ENCODE measurements at regions not wholly inside any gene's neighbourhood (a gene's known extent, or its start where the extent isn't known, plus 50 kb on each side); places are given as distances from the start of the nearest gene placed in this dataset.

GRCh38 chr9:78566948-78567675 lies 270.2 kb downstream of the PSAT1 start:
- DNase-seq: no peak

- DNase-seq: no peak
Measured at GRCh38 chr9:78567693-78568092, 270.8 kb downstream of the PSAT1 start.

- no peak for DNase-seq
Measured at GRCh38 chr9:78568774-78569173, 271.8 kb downstream of the PSAT1 start.

GRCh38 chr9:78572266-78572665 lies 275.3 kb downstream of the PSAT1 start:
- DNase-seq: no peak

- DNase-seq: no peak
Measured at GRCh38 chr9:78573205-78573604, 276.3 kb downstream of the PSAT1 start.

GRCh38 chr9:78573669-78574068 lies 276.7 kb downstream of the PSAT1 start:
- no peak for DNase-seq

GRCh38 chr9:78574354-78575045 lies 277.6 kb downstream of the PSAT1 start:
- DNase-seq: no peak

GRCh38 chr9:78575081-78575480 lies 278.2 kb downstream of the PSAT1 start:
- no peak for DNase-seq

GRCh38 chr9:78575771-78576170 lies 278.8 kb downstream of the PSAT1 start:
- no peak for DNase-seq

- DNase-seq: no peak
Measured at GRCh38 chr9:78577156-78577906, 280.4 kb downstream of the PSAT1 start.

- no peak for DNase-seq
Measured at GRCh38 chr9:78578072-78578471, 281.1 kb downstream of the PSAT1 start.

- DNase-seq: no peak
Measured at GRCh38 chr9:78582821-78583220, 285.9 kb downstream of the PSAT1 start.

GRCh38 chr9:78584589-78584988 lies 287.7 kb downstream of the PSAT1 start:
- DNase-seq: no peak

GRCh38 chr9:78585909-78586308 lies 289.0 kb downstream of the PSAT1 start:
- DNase-seq: no peak

- no peak for DNase-seq
Measured at GRCh38 chr9:78590068-78590467, 293.1 kb downstream of the PSAT1 start.

GRCh38 chr9:78592811-78593210 lies 295.9 kb downstream of the PSAT1 start:
- DNase-seq: no peak

GRCh38 chr9:78595200-78595945 lies 298.4 kb downstream of the PSAT1 start:
- DNase-seq: no peak

- no peak for DNase-seq
Measured at GRCh38 chr9:78596346-78596745, 299.4 kb downstream of the PSAT1 start.

GRCh38 chr9:78598120-78598519 lies 301.2 kb downstream of the PSAT1 start:
- no peak for DNase-seq

- no peak for DNase-seq
Measured at GRCh38 chr9:78599926-78600325, 303.0 kb downstream of the PSAT1 start.

GRCh38 chr9:78601957-78602565 lies 305.1 kb downstream of the PSAT1 start:
- DNase-seq: peak; percentile 78
